HG03558 (cell line): ENCODE measurements at regions not wholly inside any gene's neighbourhood (a gene's known extent, or its start where the extent isn't known, plus 50 kb on each side); places are given as distances from the start of the nearest gene placed in this dataset.

ENCODE experiments used
- ATAC-seq: cut with Tn5 transposase; IDR thresholded peaks from one replicate; pipeline ENCODE4 v1.9.1; 2021; ENCODE audit warnings: moderate number of reproducible peaks; ENCODE audit not compliant: unreplicated experiment; ENCODE audit errors: extremely low read depth

- ATAC-seq, result no peak
Measured at GRCh38 chr10:9656996-9657395, 1360.7 kb upstream of the CELF2 start.

- no peak for ATAC-seq
Measured at GRCh38 chr10:9657530-9657929, 1360.1 kb upstream of the CELF2 start.

GRCh38 chr10:9668411-9668810 lies 1349.3 kb upstream of the CELF2 start:
- ATAC-seq, result no peak

GRCh38 chr10:9670911-9671310 lies 1346.8 kb upstream of the CELF2 start:
- ATAC-seq, result no peak

GRCh38 chr10:9681655-9682054 lies 1336.0 kb upstream of the CELF2 start:
- ATAC-seq, result no peak

- ATAC-seq, result no peak
Measured at GRCh38 chr10:9682802-9683201, 1334.9 kb upstream of the CELF2 start.

GRCh38 chr10:9684186-9684585 lies 1333.5 kb upstream of the CELF2 start:
- ATAC-seq, result no peak

GRCh38 chr10:9685596-9685995 lies 1332.1 kb upstream of the CELF2 start:
- ATAC-seq, result no peak

GRCh38 chr10:9688711-9689110 lies 1329.0 kb upstream of the CELF2 start:
- no peak for ATAC-seq

GRCh38 chr10:9707216-9707615 lies 1310.5 kb upstream of the CELF2 start:
- no peak for ATAC-seq

GRCh38 chr10:9709849-9710248 lies 1307.8 kb upstream of the CELF2 start:
- ATAC-seq, result no peak

GRCh38 chr10:9712393-9712792 lies 1305.3 kb upstream of the CELF2 start:
- ATAC-seq, result no peak

GRCh38 chr10:9719246-9719645 lies 1298.4 kb upstream of the CELF2 start:
- ATAC-seq, result no peak

- ATAC-seq, result no peak
Measured at GRCh38 chr10:9733766-9734165, 1283.9 kb upstream of the CELF2 start.

GRCh38 chr10:9734218-9734617 lies 1283.5 kb upstream of the CELF2 start:
- no peak for ATAC-seq

GRCh38 chr10:9735731-9736130 lies 1281.9 kb upstream of the CELF2 start:
- no peak for ATAC-seq

- no peak for ATAC-seq
Measured at GRCh38 chr10:9743639-9744038, 1274.0 kb upstream of the CELF2 start.

- ATAC-seq, result no peak
Measured at GRCh38 chr10:9745158-9745557, 1272.5 kb upstream of the CELF2 start.

GRCh38 chr10:9757176-9757575 lies 1260.5 kb upstream of the CELF2 start:
- ATAC-seq, result no peak

GRCh38 chr10:9759596-9759995 lies 1258.1 kb upstream of the CELF2 start:
- no peak for ATAC-seq

- no peak for ATAC-seq
Measured at GRCh38 chr10:9762966-9763656, 1254.6 kb upstream of the CELF2 start.

GRCh38 chr10:9766762-9767161 lies 1250.9 kb upstream of the CELF2 start:
- no peak for ATAC-seq

- no peak for ATAC-seq
Measured at GRCh38 chr10:9781666-9782065, 1236.0 kb upstream of the CELF2 start.
